Natural killer cell (primary cell): ENCODE measurements at regions not wholly inside any gene's neighbourhood (a gene's known extent, or its start where the extent isn't known, plus 50 kb on each side); places are given as distances from the start of the nearest gene placed in this dataset.

ENCODE experiments used
- ATAC-seq, 3 donors: fragments of 150-1000 bp in 2 of 3; fragments of 200-7000 bp in 1 of 3; cut with Tn5 transposase; 1 replicate in 1 of 3; 2 replicates in 2 of 3; pipeline ENCODE4 v1.10.0; 2021; ENCODE audit warnings: mild to moderate bottlenecking in 2 of 3, moderate library complexity in 2 of 3
- DNase-seq, 2 donors: peaks; one replicate each; pipeline versions ENCODE4 v3.0.0 to v3.0.0-alpha.2; 2013 to 2021; ENCODE audit warnings: mixed read lengths in 1 of 2
- H3K27ac ChIP-seq: one replicate; pipeline ENCODE4 v1.5.1; 2013; ENCODE audit warnings: mild to moderate bottlenecking, low read length
- H3K27me3 ChIP-seq: one replicate; pipeline ENCODE4 v1.6.1; 2013; ENCODE audit warnings: low read length; ENCODE audit not compliant: control insufficient read depth, insufficient read depth
- H3K36me3 ChIP-seq: one replicate; pipeline ENCODE4 v1.6.1; 2013; ENCODE audit warnings: low read length; ENCODE audit not compliant: control insufficient read depth, insufficient read depth
- H3K4me1 ChIP-seq: one replicate; pipeline ENCODE4 v1.6.1; 2013; ENCODE audit warnings: low read length; ENCODE audit not compliant: control insufficient read depth, insufficient read depth
- H3K4me3 ChIP-seq: one replicate; pipeline ENCODE4 v1.5.1; 2013; ENCODE audit warnings: low read length
- H3K9me3 ChIP-seq: one replicate; pipeline ENCODE4 v1.6.1; 2013; ENCODE audit warnings: low read length; ENCODE audit not compliant: control insufficient read depth, insufficient read depth
- H3K27ac Mint-ChIP-seq, 2 donors: one replicate each; pipeline ENCODE4 v1.8.0; 2022; ENCODE audit warnings: mild to moderate bottlenecking in 2 of 2, mixed read lengths in 2 of 2, moderate library complexity in 1 of 2
- H3K27me3 Mint-ChIP-seq, 2 donors: one replicate each; pipeline ENCODE4 v1.8.0; 2022; ENCODE audit warnings: low read depth in 2 of 2, mixed read lengths in 2 of 2
- H3K36me3 Mint-ChIP-seq: one replicate; pipeline ENCODE4 v1.8.0; 2022; ENCODE audit warnings: mixed read lengths
- H3K4me1 Mint-ChIP-seq, 2 donors: one replicate each; pipeline ENCODE4 v1.8.0; 2022; ENCODE audit warnings: mixed read lengths in 2 of 2
- H3K4me3 Mint-ChIP-seq: one replicate; pipeline ENCODE4 v1.8.0; 2022; ENCODE audit warnings: mild to moderate bottlenecking, moderate library complexity, mixed read lengths
- H3K9me3 Mint-ChIP-seq, 2 donors: one replicate each; pipeline ENCODE4 v1.8.0; 2022; ENCODE audit warnings: mixed read lengths in 2 of 2
- CTCF ChIP-seq: fragments of 200-600 bp; IDR thresholded peaks from one replicate; pipeline ENCODE4 v1.8.0; 2022; ENCODE audit warnings: antibody characterized with exemption
- WGBS: methylation state at CpG from one replicate; pipeline ENCODE4 v1.1.7; 2013; ENCODE audit warnings: missing lambda C conversion rate; ENCODE audit not compliant: insufficient coverage; 5-methylcytosine and 5-hydroxymethylcytosine counted together
- intact Hi-C: fragments of 100-400 bp; cut with micrococcal nuclease; formaldehyde crosslinking; loops from one replicate; pipeline ENCODE4 v1.14.2; 2022

- H3K4me3 ChIP-seq, result no peak overlapping the region
- H3K9me3 ChIP-seq, result no peaks in the 10 kb centered on the region
- TF ChIP-seq CTCF, result no peak
- H3K9me3 Mint-ChIP-seq, result peaks cover 6 to 10% of the 10 kb centered on the region in 2 donors
- H3K27ac Mint-ChIP-seq, result no peak overlapping the region
- H3K4me1 ChIP-seq, result no peaks in the 10 kb centered on the region
- DNase-seq (no peak), ATAC-seq (no peak)
- intact Hi-C loops, result no loop called here
- H3K27me3 ChIP-seq, result no peaks in the 10 kb centered on the region
- no peaks in the 10 kb centered on the region for H3K36me3 Mint-ChIP-seq
- WGBS, result no CpG with 5 or more reads among the region's 1 CpG
- no peak overlapping the region for H3K27ac ChIP-seq
- H3K4me3 Mint-ChIP-seq, result no peak overlapping the region
- H3K4me1 Mint-ChIP-seq, result no peaks in the 10 kb centered on the region
- no peaks in the 10 kb centered on the region for H3K27me3 Mint-ChIP-seq
- H3K36me3 ChIP-seq, result no peaks in the 10 kb centered on the region
These were observed 510.4 kb downstream of the SLC16A7 start for GRCh38 chr12:60106214-60106613.

- no peak overlapping the region for H3K27ac Mint-ChIP-seq
- ATAC-seq (no peak), DNase-seq (no peak)
- Histone ChIP-seq H3K36me3 (no peaks in the 10 kb centered on the region), H3K27me3 (no peaks in the 10 kb centered on the region), H3K9me3 (no peaks in the 10 kb centered on the region), H3K4me1 (no peaks in the 10 kb centered on the region), H3K27ac (no peak overlapping the region), H3K4me3 (no peak overlapping the region)
- H3K9me3 Mint-ChIP-seq, result peaks cover 7 to 13% of the 10 kb centered on the region in 2 donors
- peaks cover 2% of the 10 kb centered on the region for H3K36me3 Mint-ChIP-seq
- intact Hi-C loops, result no loop called here
- H3K27me3 Mint-ChIP-seq, result no peaks in the 10 kb centered on the region
- H3K4me3 Mint-ChIP-seq, result no peak overlapping the region
- no peaks in the 10 kb centered on the region for H3K4me1 Mint-ChIP-seq
- TF ChIP-seq CTCF, result no peak
These were observed 512.2 kb downstream of the SLC16A7 start for GRCh38 chr12:60107992-60108391.

GRCh38 chr12:60112063-60112462, 516.2 kb downstream of the SLC16A7 start:
- no peak overlapping the region for H3K27ac Mint-ChIP-seq
- intact Hi-C loops, result no loop called here
- TF ChIP-seq CTCF, result no peak
- H3K4me3 ChIP-seq, result no peak overlapping the region
- no peaks in the 10 kb centered on the region for H3K27me3 Mint-ChIP-seq
- H3K4me3 Mint-ChIP-seq, result no peak overlapping the region
- no peak for DNase-seq
- H3K9me3 ChIP-seq, result no peaks in the 10 kb centered on the region
- H3K4me1 ChIP-seq, result no peaks in the 10 kb centered on the region
- H3K36me3 Mint-ChIP-seq, result peaks cover 6% of the 10 kb centered on the region
- WGBS, result 68% methylated on average over 1 of the region's 2 CpGs
- no peaks in the 10 kb centered on the region for H3K4me1 Mint-ChIP-seq
- H3K27ac ChIP-seq, result no peak overlapping the region
- H3K9me3 Mint-ChIP-seq, result peaks cover 10 to 20% of the 10 kb centered on the region in 2 donors
- no peaks in the 10 kb centered on the region for H3K36me3 ChIP-seq
- no peak for ATAC-seq
- H3K27me3 ChIP-seq, result no peaks in the 10 kb centered on the region

- DNase-seq, result no peak
- Mint-ChIP-seq H3K27ac (no peak overlapping the region), H3K27me3 (no peaks in the 10 kb centered on the region), H3K9me3 (peaks cover 10 to 23% of the 10 kb centered on the region in 2 donors), H3K4me3 (no peak overlapping the region), H3K36me3 (peaks cover 7% of the 10 kb centered on the region), H3K4me1 (no peaks in the 10 kb centered on the region)
- TF ChIP-seq CTCF, result no peak
- WGBS, result 78% methylated on average over 1 of the region's 1 CpG
- no peak overlapping the region for H3K4me3 ChIP-seq
- no peaks in the 10 kb centered on the region for H3K9me3 ChIP-seq
- no peaks in the 10 kb centered on the region for H3K36me3 ChIP-seq
- intact Hi-C loops, result no loop called here
- no peak for ATAC-seq
- H3K4me1 ChIP-seq, result no peaks in the 10 kb centered on the region
- H3K27me3 ChIP-seq, result no peaks in the 10 kb centered on the region
- H3K27ac ChIP-seq, result no peak overlapping the region
These were observed 516.9 kb downstream of the SLC16A7 start for GRCh38 chr12:60112763-60113162.
